Glomerular visceral epithelial cell (primary cell): ENCODE measurements at regions not wholly inside any gene's neighbourhood (a gene's known extent, or its start where the extent isn't known, plus 50 kb on each side); places are given as distances from the start of the nearest gene placed in this dataset.

ENCODE experiments used
- DNase-seq: peaks from one replicate; pipeline ENCODE4 v3.0.0-alpha.2; 2016; ENCODE audit errors: extremely low spot score

GRCh38 chr1:212525479-212526110 is 83.0 kb upstream of the ATF3 start:
- DNase-seq, result peak; percentile 70

GRCh38 chr1:212526111-212526491 is 82.5 kb upstream of the ATF3 start:
- no peak for DNase-seq

DNA sequence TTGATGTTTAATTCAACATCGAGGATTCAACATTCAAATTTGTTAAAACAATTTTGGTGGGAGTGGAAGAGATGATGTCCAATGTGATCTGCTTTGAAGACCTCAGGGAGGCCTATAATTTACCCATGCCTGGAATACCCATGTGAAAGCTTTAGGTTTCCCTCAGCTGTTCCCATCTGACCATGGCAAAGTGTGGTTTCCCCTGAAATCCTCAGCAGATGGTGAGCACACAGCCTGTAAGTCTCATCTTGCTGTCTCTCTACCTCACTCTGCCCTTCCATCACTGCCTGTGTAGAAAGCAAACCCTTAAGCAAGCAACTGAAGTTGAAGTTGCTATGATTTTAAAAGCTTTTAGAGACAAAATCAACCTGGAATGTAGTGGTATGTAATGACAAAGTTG is 80.1 kb upstream of the ATF3 start:
- DNase-seq, result no peak

- DNase-seq, result no peak
Observed at GRCh38 chr1:212529211-212529741, 79.3 kb upstream of the ATF3 start.

GRCh38 chr1:212531267-212531666 is 77.3 kb upstream of the ATF3 start:
- DNase-seq, result no peak

DNA sequence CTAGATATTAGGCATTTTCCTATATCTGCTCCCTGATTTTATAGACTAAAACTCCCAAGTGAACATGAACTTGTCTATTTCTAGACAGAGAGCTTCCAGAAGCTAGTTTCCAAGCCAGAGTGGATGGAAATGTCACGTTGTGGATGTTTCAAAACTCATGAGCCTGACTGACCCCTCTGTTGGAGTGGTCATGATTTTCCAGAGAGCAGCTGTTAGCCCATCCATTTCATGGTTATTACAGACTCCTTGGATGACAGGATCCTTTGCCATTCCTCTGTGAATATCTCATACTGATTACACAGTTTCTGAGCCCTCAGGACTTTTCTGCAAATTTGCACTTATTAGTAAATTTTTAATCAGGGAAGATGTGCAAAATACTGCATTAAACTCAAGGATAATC is 76.8 kb upstream of the ATF3 start:
- no peak for DNase-seq

DNA sequence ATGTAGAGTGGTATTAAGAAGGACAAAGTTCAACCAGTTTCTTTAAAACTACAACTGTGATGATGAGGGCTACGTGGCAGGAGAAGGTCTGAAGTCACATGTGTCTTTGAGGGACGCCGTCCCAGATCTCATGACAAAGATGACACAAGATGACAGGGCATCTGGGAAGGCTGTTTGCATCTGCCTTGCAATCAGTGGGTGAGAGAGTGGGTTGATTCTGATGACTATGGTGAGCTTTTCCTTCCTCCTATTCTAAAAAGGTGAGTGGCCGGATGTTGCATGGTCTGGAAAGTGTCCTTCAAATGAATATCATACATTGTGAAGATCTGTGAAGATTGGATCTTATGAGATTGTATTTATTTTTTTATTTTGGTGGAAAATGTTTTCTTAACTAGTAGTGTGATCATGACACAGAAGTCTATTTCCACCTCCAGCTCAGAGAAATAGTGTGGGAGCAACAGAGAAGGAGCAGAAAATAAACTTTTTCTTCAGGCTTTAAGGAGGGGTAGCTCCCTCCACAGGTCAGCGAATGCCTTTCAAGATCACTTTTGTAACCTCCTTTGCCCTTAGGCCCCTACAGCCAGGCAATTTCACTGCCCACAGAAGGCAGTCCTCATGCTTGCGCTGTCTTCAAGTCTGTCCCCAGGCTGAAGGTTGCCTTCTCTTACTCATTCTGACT is 76.0 kb upstream of the ATF3 start:
- no peak for DNase-seq

DNA sequence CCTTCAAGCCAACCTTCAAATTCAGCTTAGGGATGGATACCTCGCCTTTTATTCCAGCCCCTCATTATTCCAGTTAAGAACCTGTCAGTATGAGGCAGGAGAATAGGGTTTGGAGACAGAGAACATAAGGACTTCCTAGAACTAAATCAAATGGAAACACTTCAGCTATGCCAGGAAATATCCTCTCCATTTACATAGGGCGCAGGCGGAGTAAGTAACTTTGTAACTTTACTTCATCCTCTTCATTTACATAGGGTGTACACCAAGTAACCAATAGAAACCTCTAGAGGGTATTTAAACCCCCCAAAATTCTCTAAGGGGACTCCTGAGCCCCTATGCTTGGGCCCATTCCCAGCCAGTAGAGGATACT is 75.4 kb upstream of the ATF3 start:
- DNase-seq, result no peak

DNA sequence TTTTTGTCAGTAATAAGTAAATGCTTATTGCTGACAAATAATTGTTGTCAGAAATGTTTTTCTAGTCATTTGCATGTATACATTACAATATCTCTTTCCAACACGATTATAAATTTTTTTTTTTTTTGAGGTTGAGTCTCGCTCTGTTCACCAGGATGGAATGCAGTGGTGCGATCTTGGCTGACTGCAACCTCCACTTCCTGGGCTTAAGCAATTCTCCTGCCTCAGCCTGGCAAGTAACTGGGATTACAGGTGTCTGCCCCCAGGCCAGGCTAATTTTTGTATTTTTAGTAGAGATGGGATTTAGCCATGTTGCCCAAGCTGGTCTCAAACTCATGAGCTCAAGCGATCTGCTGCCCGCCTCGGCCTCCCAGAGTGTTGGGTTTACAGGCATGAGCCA is 72.0 kb upstream of the ATF3 start:
- DNase-seq, result no peak

- no peak for DNase-seq
Observed at GRCh38 chr1:212537610-212538009, 71.0 kb upstream of the ATF3 start.

GRCh38 chr1:212539737-212540430 is 68.7 kb upstream of the ATF3 start:
- no peak for DNase-seq

- no peak for DNase-seq
Observed at GRCh38 chr1:212542761-212543187, 65.8 kb upstream of the ATF3 start.

GRCh38 chr1:212544110-212544509 is 64.5 kb upstream of the ATF3 start:
- DNase-seq, result no peak

GRCh38 chr1:212545941-212546635 is 62.5 kb upstream of the ATF3 start:
- no peak for DNase-seq

GRCh38 chr1:212549503-212550017 is 59.0 kb upstream of the ATF3 start:
- no peak for DNase-seq

DNA sequence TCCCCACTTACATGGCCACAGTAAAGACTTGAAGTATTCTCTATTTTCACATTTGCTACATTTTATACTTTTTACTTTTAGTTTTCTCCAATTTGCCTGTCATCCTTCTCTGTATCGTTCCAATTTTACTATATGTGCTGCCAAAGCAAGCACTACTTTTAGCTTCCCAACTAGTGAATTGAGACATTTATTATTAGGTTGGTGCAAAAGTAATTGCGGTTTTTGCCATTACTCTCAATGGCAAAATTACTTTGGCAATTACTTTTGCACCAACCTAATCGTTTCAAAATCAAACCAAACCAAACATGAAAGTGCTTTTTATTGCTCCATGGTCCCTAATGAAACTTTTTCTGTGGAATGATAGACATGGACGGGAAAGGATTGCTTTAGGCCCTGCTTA is 56.6 kb upstream of the ATF3 start:
- no peak for DNase-seq

DNA sequence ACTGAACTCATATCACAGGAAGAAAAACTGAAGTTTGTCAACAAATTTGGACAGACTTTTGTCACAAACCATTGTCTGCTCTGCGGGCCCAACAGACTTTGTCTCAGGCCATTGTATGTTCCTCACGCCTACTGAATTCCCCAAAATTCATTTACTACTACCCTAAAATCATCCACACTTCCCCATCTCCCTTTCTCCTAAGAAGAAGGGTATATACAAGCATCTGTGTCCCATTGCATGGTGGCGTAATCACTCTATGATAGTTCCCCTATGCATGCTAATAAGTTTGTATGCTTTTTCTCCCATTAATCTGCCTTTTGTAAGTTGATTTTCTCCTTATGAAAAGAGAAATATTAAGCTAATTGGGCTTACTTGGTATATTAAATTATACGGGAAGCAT is 54.9 kb upstream of the ATF3 start:
- DNase-seq, result no peak

DNA sequence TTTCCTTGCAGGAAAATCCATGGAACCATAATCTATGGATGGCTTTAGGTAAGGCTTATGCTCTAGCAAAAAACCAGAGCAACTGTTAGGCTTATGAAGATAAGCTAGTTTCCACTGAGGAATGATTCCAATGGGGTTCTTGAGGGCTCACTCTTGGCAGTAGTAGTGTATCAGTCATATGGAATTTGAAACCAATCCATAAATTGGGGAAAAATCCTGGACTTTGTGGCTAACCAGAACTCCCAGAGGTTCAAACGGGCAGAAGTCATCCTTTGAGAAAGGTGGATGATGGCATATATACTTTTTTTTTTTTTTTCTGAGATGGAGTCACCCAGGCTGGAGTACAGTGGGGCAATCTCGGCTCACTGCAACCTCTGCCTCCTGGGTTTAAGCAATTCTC is 54.2 kb upstream of the ATF3 start:
- DNase-seq, result no peak

GRCh38 chr1:212555426-212555825 is 53.1 kb upstream of the ATF3 start:
- DNase-seq, result no peak

DNA sequence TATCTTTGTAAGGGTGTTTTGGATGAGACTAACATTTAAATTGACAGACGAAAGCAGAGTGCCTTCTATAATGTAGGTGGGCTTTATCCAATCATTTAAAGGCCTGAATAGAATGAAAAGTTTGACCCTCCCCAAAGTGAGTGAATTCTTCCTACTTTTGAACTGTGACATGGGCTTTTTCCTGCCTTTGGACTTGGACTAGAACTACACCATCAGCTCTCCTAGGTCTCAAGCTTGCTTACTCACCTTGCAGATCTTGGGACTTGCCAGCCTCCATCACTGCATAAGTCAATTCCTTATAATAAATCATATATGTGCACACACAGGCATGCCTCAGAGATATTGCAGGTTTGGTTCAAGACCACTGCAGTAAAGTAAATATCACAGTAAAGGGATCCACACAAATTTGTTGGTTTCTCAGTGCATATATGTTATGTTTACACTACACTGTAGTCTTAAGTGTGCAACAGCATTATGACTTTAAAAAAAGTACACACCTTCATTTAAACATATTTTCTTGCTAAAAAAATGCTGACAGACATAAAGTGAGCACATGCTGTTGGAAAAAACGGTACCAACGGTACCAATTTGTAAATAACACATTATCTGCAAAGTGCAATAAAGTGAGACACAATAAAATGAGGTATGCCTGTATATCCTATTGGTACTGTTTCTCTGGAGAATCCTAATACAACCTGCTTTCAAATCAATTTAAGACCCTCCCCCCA is 51.6 kb upstream of the ATF3 start:
- no peak for DNase-seq
